Hepatocyte (in vitro differentiated cells): ENCODE measurements at regions not wholly inside any gene's neighbourhood (a gene's known extent, or its start where the extent isn't known, plus 50 kb on each side); places are given as distances from the start of the nearest gene placed in this dataset.

Source experiments
- EZH2 ChIP-seq: fragments of 200-600 bp; sonication (generic); IDR thresholded peaks from 2 replicates; pipeline ENCODE4 v1.6.1; 2016; ENCODE audit warnings: antibody characterized with exemption, mild to moderate bottlenecking, borderline replicate concordance
- EZH2phosphoT487 ChIP-seq: fragments of 200-600 bp; sonication (generic); IDR thresholded peaks from one replicate; pipeline ENCODE4 v1.6.1; 2018; ENCODE audit warnings: antibody characterized with exemption, mild to moderate bottlenecking, low read depth, moderate library complexity; ENCODE audit not compliant: unreplicated experiment, severe bottlenecking
- TF ChIP-seq, protein P1 (sequence below): fragments of 200-600 bp; sonication (generic); IDR thresholded peaks from 2 replicates; pipeline ENCODE4 v1.5.1; 2016; ENCODE audit warnings: antibody characterized with exemption, mild to moderate bottlenecking; ENCODE audit not compliant: poor library complexity

DNA sequence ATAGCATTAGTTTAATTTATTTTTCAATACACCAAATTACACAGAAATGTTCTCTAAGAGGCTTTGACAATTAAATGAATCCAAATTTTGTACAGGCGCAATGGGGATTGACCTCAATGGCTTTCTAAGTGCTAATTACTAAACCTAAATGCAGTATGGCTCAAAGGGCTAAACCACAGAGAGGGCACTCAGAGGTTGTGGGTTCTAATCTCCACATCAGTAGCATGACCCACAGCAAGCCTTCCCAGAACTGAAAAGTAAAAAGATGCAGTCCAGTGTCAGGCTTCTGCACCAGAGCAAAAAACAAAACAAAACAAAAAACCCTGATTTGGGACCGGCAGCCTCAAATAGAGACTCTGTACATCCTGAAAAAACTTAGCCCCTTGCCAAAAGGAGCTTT lies 579.2 kb upstream of the PKN2 start:
- TF ChIP-seq, protein P1, sequence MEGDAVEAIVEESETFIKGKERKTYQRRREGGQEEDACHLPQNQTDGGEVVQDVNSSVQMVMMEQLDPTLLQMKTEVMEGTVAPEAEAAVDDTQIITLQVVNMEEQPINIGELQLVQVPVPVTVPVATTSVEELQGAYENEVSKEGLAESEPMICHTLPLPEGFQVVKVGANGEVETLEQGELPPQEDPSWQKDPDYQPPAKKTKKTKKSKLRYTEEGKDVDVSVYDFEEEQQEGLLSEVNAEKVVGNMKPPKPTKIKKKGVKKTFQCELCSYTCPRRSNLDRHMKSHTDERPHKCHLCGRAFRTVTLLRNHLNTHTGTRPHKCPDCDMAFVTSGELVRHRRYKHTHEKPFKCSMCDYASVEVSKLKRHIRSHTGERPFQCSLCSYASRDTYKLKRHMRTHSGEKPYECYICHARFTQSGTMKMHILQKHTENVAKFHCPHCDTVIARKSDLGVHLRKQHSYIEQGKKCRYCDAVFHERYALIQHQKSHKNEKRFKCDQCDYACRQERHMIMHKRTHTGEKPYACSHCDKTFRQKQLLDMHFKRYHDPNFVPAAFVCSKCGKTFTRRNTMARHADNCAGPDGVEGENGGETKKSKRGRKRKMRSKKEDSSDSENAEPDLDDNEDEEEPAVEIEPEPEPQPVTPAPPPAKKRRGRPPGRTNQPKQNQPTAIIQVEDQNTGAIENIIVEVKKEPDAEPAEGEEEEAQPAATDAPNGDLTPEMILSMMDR, result no peak
- no peak for TF ChIP-seq EZH2
- no peak for TF ChIP-seq EZH2phosphoT487
